DMS153 (cell line): ENCODE measurements at regions not wholly inside any gene's neighbourhood (a gene's known extent, or its start where the extent isn't known, plus 50 kb on each side); places are given as distances from the start of the nearest gene placed in this dataset.
A peak's percentile ranks its signal among the peaks of the same experiment; 100 is the strongest.

Source experiments
- DNase-seq: peaks from one replicate; lab custom pipeline; 2025; lab: John Stamatoyannopoulos, UW

- DNase-seq = no peak
Observed at GRCh38 chr20:58000861-58001260, 227.6 kb downstream of the ANKRD60 start.

DNA sequence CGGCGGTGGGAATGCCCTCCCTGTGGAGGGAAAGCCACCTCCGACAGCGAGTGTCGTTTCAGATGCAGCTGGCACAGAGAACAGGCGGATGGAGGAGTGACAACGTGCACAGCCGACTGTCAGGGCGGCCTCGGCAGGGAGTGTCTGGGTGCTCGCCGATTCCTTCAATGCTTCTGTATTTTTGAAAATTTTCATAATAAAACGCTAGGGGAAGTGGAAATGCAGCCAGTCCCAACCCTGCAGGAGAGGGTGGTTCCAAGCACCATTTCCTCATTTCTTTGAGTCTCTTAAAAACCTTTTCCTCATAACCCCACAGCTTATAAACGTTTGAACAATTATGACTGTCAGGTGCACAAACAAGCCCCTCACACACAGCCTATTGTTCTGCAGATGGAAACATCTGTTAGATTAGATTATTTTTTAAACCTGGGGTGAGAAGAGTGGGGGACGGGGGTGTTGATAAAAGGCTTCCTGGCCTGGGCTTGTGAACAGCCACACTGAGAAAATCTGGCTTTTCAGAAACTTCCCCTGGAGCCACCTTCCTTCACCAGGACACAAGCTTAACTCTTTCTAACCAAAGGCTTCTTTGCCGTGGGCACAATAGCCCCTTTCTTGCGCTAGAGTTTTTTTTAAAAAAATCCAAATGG is 228.9 kb downstream of the ANKRD60 start:
- no peak for DNase-seq

DNA sequence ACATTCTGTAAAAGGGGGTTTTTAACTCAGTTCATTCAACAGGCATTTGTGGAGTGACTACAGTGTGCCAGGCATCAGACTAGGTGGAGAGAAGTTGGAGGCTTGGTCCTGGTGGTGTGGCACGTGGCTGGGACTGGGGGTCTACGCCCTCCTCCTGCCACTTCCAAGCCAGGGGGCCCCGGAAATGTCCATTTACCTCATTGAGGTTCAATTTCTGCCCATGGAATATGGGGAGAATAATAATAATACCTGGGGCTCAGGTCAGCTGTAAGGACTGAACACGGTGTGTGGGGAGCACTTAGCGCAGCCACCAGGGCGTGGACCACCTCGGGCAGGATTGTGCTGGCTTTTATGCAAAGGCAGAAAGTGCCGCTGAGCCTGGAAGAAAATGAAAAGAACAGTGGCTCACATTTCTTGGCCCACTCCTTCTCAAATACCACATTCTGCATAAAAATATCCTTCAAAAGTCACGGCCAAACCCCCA is 229.4 kb downstream of the ANKRD60 start:
- no peak for DNase-seq

DNA sequence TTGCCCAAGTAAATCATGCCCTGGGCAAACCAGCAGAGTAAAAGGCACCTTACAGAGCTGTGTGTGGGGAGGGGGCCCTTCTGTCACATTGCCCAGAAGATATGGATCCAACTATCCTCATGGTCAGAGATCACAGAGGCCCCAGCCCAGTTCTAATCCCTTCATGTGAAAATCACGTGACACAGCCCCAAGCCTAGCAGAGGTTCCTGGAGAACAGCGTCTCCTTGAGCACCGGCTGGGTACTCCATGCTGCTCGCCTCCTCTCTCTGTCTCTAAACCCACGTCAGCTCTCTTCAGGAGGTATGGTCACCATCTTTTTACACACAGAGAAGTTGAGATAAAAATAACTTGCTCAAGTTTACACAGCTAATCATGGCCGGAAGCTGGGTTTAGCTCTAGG is 230.2 kb downstream of the ANKRD60 start:
- no peak for DNase-seq

DNA sequence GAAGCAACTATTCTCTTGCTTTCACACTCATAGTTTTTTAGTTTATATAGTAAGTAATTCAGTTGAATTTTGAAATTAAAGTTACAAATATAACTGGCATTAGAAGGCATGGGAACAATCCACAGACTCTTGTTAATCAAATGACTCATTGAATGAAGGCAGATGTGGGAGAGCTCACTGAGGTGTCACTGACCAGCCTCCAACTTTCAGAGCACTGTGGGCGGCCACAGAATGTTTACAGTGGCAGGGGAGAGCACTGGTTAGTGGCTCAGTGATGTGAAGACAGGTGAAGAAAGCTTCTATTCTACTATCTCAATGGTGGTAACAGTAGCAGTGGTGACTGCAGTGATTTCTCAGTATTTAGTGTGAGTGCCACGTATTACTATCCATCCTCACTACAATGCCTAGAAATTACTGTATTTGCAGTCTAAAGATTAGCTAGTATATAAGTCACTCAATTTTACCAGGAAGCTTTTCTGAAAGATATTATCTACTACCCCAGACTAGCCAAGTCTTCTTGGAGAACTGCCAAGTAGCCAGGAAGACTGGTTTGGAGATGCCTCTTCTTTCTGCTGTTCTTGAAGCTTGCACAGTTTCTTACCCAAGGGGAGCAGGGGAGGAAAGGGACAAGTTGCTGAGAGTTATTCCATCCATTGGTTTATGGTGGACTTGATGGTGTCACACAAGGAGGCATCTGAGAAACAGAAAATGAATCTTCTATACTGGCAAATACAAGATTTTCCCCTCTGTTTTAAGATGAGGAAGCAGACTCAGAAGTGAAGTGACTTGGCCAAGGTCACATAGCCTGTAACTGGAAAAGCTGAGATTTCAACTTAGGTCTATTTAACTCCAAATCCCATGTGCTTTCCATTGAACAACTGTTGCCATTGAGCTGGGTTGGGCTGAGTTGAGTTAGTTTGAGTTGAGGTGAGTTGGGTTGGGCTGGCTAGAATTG is 231.2 kb downstream of the ANKRD60 start:
- no peak for DNase-seq

DNA sequence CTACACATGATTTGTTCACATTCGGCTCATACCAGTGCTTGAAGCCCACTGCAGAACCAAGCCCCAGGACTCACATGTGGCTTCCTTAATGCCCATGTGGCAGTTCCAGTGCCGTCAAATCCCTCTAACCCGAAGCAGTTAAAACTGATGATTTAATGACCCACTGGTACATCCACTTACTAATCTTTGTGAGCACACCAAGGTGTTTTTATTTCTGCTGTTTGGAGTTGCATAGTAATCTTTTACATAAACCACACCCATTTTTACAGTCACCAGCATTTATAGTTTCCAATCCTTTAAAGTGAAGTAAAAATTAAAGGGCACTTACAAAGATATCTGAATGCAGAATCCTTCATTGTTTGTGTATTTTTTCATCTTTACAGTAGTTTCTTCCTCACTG is 232.0 kb downstream of the ANKRD60 start:
- DNase-seq = no peak

- DNase-seq = no peak
Observed at GRCh38 chr20:57995381-57995977, 233.0 kb downstream of the ANKRD60 start.

DNA sequence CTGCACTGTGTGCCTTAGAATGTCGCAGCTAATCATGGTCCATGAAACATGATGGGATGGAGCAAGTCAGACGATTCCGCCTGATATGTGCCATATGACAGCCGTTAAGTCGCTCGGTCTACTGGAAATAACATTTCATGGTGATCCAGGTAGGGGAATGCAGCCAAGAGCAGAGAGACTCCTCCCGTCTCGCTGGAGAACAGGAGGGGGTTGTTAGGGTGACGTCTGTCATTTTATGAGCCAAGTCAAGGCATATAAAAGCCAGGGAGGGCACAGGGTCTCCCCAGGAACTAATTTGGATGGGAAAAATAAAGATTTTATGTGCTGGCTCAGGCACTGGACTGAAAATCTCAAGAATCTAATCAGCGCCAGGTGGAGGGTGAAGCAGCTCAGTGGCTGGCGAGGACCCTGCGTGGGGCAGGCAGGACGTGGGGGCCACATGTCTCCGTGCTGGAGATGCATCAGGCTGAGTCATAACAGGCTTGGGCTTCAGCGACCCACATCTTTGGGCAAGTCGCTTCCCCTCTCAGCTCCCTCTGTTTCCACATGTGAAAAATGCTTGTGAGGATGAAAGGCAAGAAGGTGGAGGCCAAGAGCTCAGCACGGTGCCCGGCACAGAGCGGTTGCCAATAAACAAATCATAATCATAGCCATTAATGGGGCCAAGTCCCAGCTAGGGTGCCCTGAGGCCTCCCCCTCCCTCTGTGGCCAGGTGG is 234.6 kb downstream of the ANKRD60 start:
- no peak for DNase-seq

GRCh38 chr20:57991211-57991881 is 237.1 kb downstream of the ANKRD60 start:
- DNase-seq = no peak

- DNase-seq = no peak
Observed at GRCh38 chr20:57990396-57990987, 238.0 kb downstream of the ANKRD60 start.

- no peak for DNase-seq
Observed at GRCh38 chr20:57988828-57989227, 239.6 kb downstream of the ANKRD60 start.

DNA sequence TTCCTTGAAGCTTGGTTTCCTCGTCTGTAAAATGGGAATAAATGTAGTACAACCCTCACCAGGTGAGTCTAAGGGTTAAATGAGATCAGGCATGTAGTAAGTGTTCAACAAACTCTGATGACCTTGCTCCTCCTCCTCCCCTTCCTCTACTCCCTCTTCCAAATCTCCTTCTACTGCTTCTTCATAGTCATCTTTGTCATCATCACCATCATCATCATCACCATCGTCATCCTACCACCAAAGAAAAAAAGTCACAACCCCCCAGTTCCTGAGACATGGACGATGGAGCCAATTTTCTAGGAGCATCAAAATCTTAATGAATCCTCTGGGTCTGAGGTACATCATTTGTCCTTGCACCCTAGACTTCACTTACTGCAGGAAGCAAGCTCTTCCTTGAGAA is 240.0 kb downstream of the ANKRD60 start:
- DNase-seq = no peak

- no peak for DNase-seq
Observed at GRCh38 chr20:57987659-57988058, 240.8 kb downstream of the ANKRD60 start.

- no peak for DNase-seq
Observed at GRCh38 chr20:57986666-57987065, 241.8 kb downstream of the ANKRD60 start.

DNA sequence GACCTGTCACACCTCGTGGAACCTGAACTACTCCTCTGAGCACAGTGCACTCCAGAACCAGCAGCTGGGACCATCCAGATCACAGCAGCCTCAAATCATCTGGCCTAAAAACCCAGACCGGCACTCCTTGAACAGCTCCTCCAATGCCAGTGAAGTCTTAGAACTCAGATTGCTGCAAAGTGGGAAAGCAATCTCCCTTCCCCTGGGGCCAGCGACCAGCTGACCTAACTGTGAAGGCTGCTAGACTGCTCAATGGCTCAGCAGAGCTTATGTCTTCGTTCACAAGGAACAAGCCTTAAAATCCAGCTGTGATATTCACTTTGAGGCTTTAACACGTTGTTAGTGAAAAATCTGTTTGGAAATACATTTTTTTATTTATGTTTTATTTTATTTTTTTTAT is 243.2 kb downstream of the ANKRD60 start:
- no peak for DNase-seq

DNA sequence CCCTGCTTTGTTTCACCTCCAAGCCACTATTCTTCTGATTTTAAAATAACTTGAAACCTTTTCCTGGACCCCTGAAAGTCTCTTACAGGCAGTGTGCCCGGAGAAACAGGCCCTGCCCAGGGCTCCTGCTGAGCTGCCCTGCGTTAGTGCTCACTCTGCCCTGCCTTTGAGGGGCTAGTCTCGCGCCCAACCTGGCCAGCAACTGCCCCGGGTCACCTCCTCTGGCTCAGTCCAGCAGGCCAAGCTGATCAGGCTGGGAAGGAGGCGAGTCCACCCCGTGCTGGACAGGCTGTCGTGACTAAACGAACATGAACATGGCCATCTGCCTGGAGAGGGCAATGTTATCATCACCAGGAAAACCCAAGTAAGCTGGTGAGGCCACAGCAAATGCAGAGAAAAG is 245.4 kb downstream of the ANKRD60 start:
- DNase-seq = no peak

- no peak for DNase-seq
Observed at GRCh38 chr20:57980506-57980905, 247.9 kb downstream of the ANKRD60 start.

DNA sequence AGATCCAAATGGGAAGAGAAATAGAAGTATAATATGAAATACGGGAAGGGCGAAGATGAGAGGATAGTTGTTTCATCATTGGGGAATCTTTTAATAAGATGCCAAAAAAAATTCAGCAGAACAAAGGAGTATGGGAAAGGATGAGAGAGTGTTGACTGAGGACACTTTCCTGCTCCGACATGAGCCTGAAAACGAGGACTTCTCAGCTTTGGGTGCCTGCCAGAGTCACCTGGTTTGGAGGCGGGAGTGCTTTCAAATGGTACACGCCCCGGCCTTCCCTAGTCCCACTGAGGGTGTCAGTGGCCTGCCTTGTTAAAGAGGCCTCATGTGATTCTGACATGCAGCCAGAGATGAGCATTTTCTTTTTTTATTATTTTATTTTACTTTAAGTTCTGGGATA is 250.9 kb downstream of the ANKRD60 start:
- DNase-seq = peak; percentile 32

DNA sequence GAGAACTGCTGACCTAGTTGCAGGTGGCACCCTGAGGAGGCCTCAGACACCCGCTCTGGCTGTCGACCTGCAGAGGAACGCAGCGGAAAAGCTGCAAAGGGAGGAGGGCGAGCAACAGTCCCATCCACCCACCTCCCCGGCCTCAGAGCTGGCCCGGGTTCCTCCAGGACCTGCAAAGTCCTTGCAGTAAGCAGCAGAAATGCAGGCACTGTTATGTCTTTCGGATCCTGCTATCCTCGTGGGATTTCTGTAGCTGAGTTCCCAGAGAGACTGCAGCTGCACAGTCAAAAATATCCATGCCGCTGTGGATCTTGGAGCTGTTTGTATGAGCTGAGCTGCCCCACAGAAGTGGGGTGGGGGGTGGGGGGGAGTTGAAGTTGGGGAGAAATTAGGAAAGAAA is 251.3 kb downstream of the ANKRD60 start:
- DNase-seq = no peak

GRCh38 chr20:57974863-57975262 is 253.6 kb downstream of the ANKRD60 start:
- DNase-seq = no peak

DNA sequence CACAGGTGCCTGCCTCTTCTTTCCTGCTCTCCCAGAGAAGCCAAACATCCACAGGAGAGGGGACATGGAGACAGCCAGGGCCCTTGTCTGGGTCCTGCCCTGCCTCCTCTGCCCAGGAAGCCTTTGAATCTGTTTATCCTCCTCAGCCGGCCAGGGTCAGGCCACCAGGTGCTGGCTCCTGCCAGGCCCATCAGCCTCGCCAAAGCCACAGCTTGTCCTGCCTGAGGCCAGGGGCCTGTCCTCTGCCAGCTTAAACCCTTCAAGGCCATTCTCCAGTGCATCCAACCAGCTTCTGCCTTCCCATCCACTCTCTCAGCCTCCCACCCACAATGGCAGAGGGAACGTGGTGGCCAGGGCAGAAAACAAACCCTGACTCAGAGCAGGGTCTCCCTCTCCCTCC is 254.6 kb downstream of the ANKRD60 start:
- no peak for DNase-seq
